VCaP (cell line): ENCODE measurements at regions not wholly inside any gene's neighbourhood (a gene's known extent, or its start where the extent isn't known, plus 50 kb on each side); places are given as distances from the start of the nearest gene placed in this dataset.

Experiments used
- H3K27ac ChIP-seq: fragments of 450-650 bp; 2 replicates; pipeline ENCODE4 v1.5.1; 2017
- CTCF ChIP-seq: fragments of 450-650 bp; conservative IDR thresholded peaks from 2 replicates; pipeline ENCODE4 v1.5.1; 2017; ENCODE audit warnings: mild to moderate bottlenecking, moderate library complexity

- no peak for TF ChIP-seq CTCF
- H3K27ac ChIP-seq: no peak overlapping the region
Measured at GRCh38 chr13:29936051-29936813, 85.8 kb upstream of the UBL3 start.

GRCh38 chr13:29935309-29935981, 85.0 kb upstream of the UBL3 start:
- no peak for TF ChIP-seq CTCF
- H3K27ac ChIP-seq: no peak overlapping the region

- no peak overlapping the region for H3K27ac ChIP-seq
- TF ChIP-seq CTCF: no peak
Measured at GRCh38 chr13:29934531-29935308, 84.3 kb upstream of the UBL3 start.

GRCh38 chr13:29933401-29933800, 83.0 kb upstream of the UBL3 start:
- no peak for TF ChIP-seq CTCF
- no peak overlapping the region for H3K27ac ChIP-seq

GRCh38 chr13:29931696-29932095, 81.3 kb upstream of the UBL3 start:
- no peak for TF ChIP-seq CTCF
- H3K27ac ChIP-seq: no peak overlapping the region

- H3K27ac ChIP-seq: no peak overlapping the region
- no peak for TF ChIP-seq CTCF
Measured at GRCh38 chr13:29929062-29929847, 78.8 kb upstream of the UBL3 start.
